CD4-positive, alpha-beta T cell (primary cell): ENCODE measurements at regions not wholly inside any gene's neighbourhood (a gene's known extent, or its start where the extent isn't known, plus 50 kb on each side); places are given as distances from the start of the nearest gene placed in this dataset.
A peak's percentile ranks its signal among the peaks of the same experiment; 100 is the strongest.

Experiments used
- ATAC-seq: fragments of 200-7000 bp; cut with Tn5 transposase; one replicate; pipeline ENCODE4 v1.10.0; 2022; ENCODE audit warnings: mild to moderate bottlenecking; ENCODE audit not compliant: poor library complexity
- CTCF ChIA-PET: fragments of 350-600 bp; sonication (Branson Sonifier 250); formaldehyde crosslinking; loops from one replicate; lab custom pipeline; 2021; ENCODE audit warnings: antibody characterized with exemption, inconsistent platforms; lab: Charles Lee
- POLR2A ChIA-PET: fragments of 350-600 bp; sonication (Branson Sonifier 250); formaldehyde crosslinking; loops from one replicate; lab custom pipeline; 2021; ENCODE audit warnings: antibody characterized with exemption, inconsistent platforms; lab: Charles Lee
- DNase-seq, 14 experiments: peaks; one replicate each; pipeline ENCODE4 v3.0.0-alpha.2; 2013 to 2020; ENCODE audit warnings: mixed read lengths in 2 of 14
- H3K27ac ChIP-seq, 2 donors: one replicate each; pipeline versions ENCODE4 v1.5.1 to v1.7.0; 2013; ENCODE audit warnings: low read length in 2 of 2, low read depth in 1 of 2, mild to moderate bottlenecking in 1 of 2
- H3K27me3 ChIP-seq, 2 experiments: 1 replicate in 1 of 2; 2 replicates in 1 of 2; pipeline versions ENCODE4 v1.6.1 to v1.7.0; 2013; ENCODE audit warnings: low read length in 2 of 2, control low read depth in 1 of 2, mild to moderate bottlenecking in 1 of 2, moderate library complexity in 1 of 2; ENCODE audit not compliant: insufficient read depth in 2 of 2, control insufficient read depth in 1 of 2
- H3K36me3 ChIP-seq: one replicate; pipeline ENCODE4 v1.6.1; 2013; ENCODE audit warnings: low read length, control low read depth; ENCODE audit not compliant: insufficient read depth
- H3K4me1 ChIP-seq: one replicate; pipeline ENCODE4 v1.6.1; 2013; ENCODE audit warnings: low read length, control low read depth; ENCODE audit not compliant: insufficient read depth
- H3K4me3 ChIP-seq: one replicate; pipeline ENCODE4 v1.5.1; 2013; ENCODE audit warnings: mild to moderate bottlenecking, low read length, moderate library complexity
- H3K9me3 ChIP-seq, 2 experiments: 1 replicate in 1 of 2; 2 replicates in 1 of 2; pipeline versions ENCODE4 v1.6.1 to v1.7.0; 2013; ENCODE audit warnings: low read length in 2 of 2, mild to moderate bottlenecking in 2 of 2, control low read depth in 1 of 2, moderate library complexity in 1 of 2; ENCODE audit not compliant: control insufficient read depth in 1 of 2, insufficient read depth in 1 of 2
- H3K27ac Mint-ChIP-seq: one replicate; pipeline ENCODE4 v1.8.0; 2020; ENCODE audit warnings: mixed read lengths
- H3K27me3 Mint-ChIP-seq: one replicate; pipeline ENCODE4 v1.8.0; 2021; ENCODE audit warnings: mixed read lengths
- H3K36me3 Mint-ChIP-seq: one replicate; pipeline ENCODE4 v1.8.0; 2021; ENCODE audit warnings: low read depth, mixed read lengths
- H3K4me1 Mint-ChIP-seq: one replicate; pipeline ENCODE4 v1.8.0; 2021; ENCODE audit warnings: low read depth, mixed read lengths
- H3K4me3 Mint-ChIP-seq: one replicate; pipeline ENCODE4 v1.8.0; 2020; ENCODE audit warnings: mild to moderate bottlenecking, mixed read lengths
- H3K9me3 Mint-ChIP-seq: one replicate; pipeline ENCODE4 v1.8.0; 2020; ENCODE audit warnings: mixed read lengths
- CTCF ChIP-seq: fragments of 200-600 bp; IDR thresholded peaks from one replicate; pipeline ENCODE4 v1.8.0; 2022; ENCODE audit warnings: antibody characterized with exemption, mild to moderate bottlenecking
- intact Hi-C, 2 experiments: fragments of 100-400 bp; cut with DNase I in 1 of 2; cut with micrococcal nuclease in 1 of 2; formaldehyde crosslinking; loops; one replicate each; pipeline versions ENCODE4 v1.15.1 to v1.9.0; 2023 to 2025; cut with DNase I, micrococcal nuclease

GRCh38 chr5:87122151-87122977, 145.3 kb upstream of the RASA1 start:
- intact Hi-C loops, result loop anchor here in 1 of 2 experiments (5.0 kb wide), 1 partner anchor 145 kb away; the partner anchor contains the start of gene RASA1
- Histone ChIP-seq H3K36me3 (no peaks in the 10 kb centered on the region), H3K27ac (no peak overlapping the region), H3K9me3 (no peaks in the 10 kb centered on the region), H3K4me1 (peaks cover 22% of the 10 kb centered on the region), H3K27me3 (no peaks in the 10 kb centered on the region), H3K4me3 (no peak overlapping the region)
- Mint-ChIP-seq H3K27me3 (no peaks in the 10 kb centered on the region), H3K36me3 (no peaks in the 10 kb centered on the region), H3K4me3 (peak overlapping the region; percentile 55), H3K4me1 (peaks cover 41% of the 10 kb centered on the region), H3K9me3 (no peaks in the 10 kb centered on the region), H3K27ac (peak overlapping the region; percentile 60)
- DNase-seq, result no peak
- TF ChIP-seq CTCF, result no peak
- ChIA-PET POLR2A (interaction anchor here (1.0 kb wide), 1 partner anchor 16 kb away, joined by 3 read pairs; no protein-coding TSS in a partner anchor), CTCF (no interaction called here)
- ATAC-seq, result no peak

GRCh38 chr5:87125766-87126165, 141.9 kb upstream of the RASA1 start:
- Mint-ChIP-seq H3K9me3 (no peaks in the 10 kb centered on the region), H3K27me3 (no peaks in the 10 kb centered on the region), H3K4me1 (peaks cover 35% of the 10 kb centered on the region), H3K4me3 (no peak overlapping the region), H3K27ac (no peak overlapping the region), H3K36me3 (no peaks in the 10 kb centered on the region)
- Histone ChIP-seq H3K27ac (no peak overlapping the region), H3K9me3 (no peaks in the 10 kb centered on the region), H3K36me3 (no peaks in the 10 kb centered on the region), H3K27me3 (no peaks in the 10 kb centered on the region), H3K4me3 (no peak overlapping the region), H3K4me1 (peaks cover 9% of the 10 kb centered on the region)
- no peak for TF ChIP-seq CTCF
- ATAC-seq (no peak), DNase-seq (no peak)
- POLR2A ChIA-PET, result no interaction called here
- intact Hi-C loops, result no loop called here
- CTCF ChIA-PET, result no interaction called here

DNA sequence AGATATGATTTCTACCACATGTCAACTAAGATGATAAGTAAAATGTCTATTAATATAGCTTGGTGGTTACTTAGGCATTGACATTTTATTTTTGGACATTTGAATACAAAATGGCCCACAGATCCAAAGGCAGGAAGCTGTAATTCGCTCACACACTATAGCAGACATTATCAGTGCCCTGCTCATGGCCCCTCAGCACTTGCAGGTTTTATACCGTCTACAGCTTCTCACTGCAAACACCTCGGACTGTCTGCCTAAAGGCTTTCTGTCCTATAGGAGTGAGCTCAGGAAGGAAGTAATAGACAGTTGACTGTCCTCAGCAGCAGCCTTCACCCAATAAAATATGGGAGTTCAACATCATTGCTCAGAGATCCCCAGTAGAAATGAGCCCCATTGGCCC, 140.8 kb upstream of the RASA1 start:
- H3K27ac Mint-ChIP-seq, result no peak overlapping the region
- intact Hi-C loops, result no loop called here

More for the DNA sequence above, 140.8 kb upstream of the RASA1 start:
- Histone ChIP-seq H3K27me3 (no peaks in the 10 kb centered on the region), H3K36me3 (no peaks in the 10 kb centered on the region), H3K4me3 (no peak overlapping the region), H3K9me3 (no peaks in the 10 kb centered on the region), H3K4me1 (peaks cover 5% of the 10 kb centered on the region), H3K27ac (no peak overlapping the region)
- no peak for TF ChIP-seq CTCF
- peaks cover 24% of the 10 kb centered on the region for H3K4me1 Mint-ChIP-seq
- ChIA-PET CTCF (no interaction called here), POLR2A (interaction anchor here (0.6 kb wide), 1 partner anchor 10 kb away, joined by 3 read pairs; no protein-coding TSS in a partner anchor)
- no peak overlapping the region for H3K4me3 Mint-ChIP-seq
- no peaks in the 10 kb centered on the region for H3K9me3 Mint-ChIP-seq
- no peaks in the 10 kb centered on the region for H3K27me3 Mint-ChIP-seq
- H3K36me3 Mint-ChIP-seq, result no peaks in the 10 kb centered on the region
- DNase-seq (no peak), ATAC-seq (no peak)
